ENCODE measurements at regions not wholly inside any gene's neighbourhood (a gene's known extent, or its start where the extent isn't known, plus 50 kb on each side); places are given as distances from the start of the nearest gene placed in this dataset.
"Not testable (repeated sequence)": the region's sequence is repeated elsewhere in the genome, so short reads cannot be mapped to it uniquely, and the experiment has no call there.

DNA sequence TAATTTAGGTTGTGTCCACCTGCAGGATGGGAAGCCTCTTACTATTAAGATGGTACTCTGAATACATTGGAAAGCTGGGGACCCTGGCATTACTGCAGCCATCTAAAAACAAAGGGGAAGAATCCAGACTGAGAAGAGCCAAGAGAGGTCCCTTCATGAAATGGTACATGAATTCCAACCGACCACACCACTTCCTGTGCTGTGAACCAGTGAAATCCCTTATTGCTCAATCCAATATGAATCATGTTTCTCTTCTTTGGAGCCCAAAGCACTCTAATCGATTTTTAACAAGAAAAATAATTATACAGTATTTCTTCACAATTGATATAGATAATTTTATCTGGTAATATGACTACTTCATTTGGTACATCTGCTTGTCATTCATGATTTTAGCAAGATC lies 479.7 kb upstream of the RAB6C start:
- no peaks in the 10 kb centered on the region for H3K36me3 Mint-ChIP-seq (ENCODE audit: low read depth)
- H3K4me3 Mint-ChIP-seq: no peak overlapping the region
- ChIA-PET CTCF (no interaction called here), POLR2A (no interaction called here)
- H3K4me1 Mint-ChIP-seq: no peaks in the 10 kb centered on the region
- H3K9me3 Mint-ChIP-seq: peaks cover 2% of the 10 kb centered on the region
- H3K27ac Mint-ChIP-seq: no peak overlapping the region
- no peak for DNase-seq
- no peaks in the 10 kb centered on the region for H3K27me3 Mint-ChIP-seq

- Mint-ChIP-seq H3K36me3 (ENCODE audit: low read depth) (no peaks in the 10 kb centered on the region), H3K27ac (no peak overlapping the region), H3K4me3 (no peak overlapping the region), H3K27me3 (no peaks in the 10 kb centered on the region), H3K9me3 (peaks cover 2% of the 10 kb centered on the region), H3K4me1 (no peaks in the 10 kb centered on the region)
- DNase-seq: no peak
- CTCF ChIA-PET: no interaction called here
- POLR2A ChIA-PET: no interaction called here
These were observed 476.7 kb upstream of the RAB6C start for GRCh38 chr2:129502781-129503180.

DNA sequence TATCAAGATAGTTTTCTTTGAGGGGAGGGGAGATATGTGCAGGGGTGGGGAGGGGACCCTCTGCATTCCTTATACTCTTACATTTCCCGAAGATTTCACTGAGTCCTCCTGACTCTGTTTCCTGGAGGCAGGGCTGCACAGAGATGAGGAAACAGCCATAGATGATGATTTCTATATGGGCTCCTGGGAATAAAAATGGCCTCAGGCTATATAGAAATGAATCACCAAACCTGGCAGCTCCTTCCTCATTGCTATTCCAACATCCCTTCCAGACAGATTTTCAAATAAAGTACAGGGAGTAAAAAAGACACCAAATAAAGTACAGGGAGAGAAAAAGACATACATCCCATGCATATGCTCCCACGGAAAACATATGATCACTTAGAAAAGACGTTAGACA lies 474.8 kb upstream of the RAB6C start:
- no peak overlapping the region for H3K27ac Mint-ChIP-seq
- ChIA-PET POLR2A (no interaction called here), CTCF (no interaction called here)
- no peaks in the 10 kb centered on the region for H3K27me3 Mint-ChIP-seq
- H3K4me1 Mint-ChIP-seq: no peaks in the 10 kb centered on the region
- no peak for DNase-seq
- no peak overlapping the region for H3K4me3 Mint-ChIP-seq
- H3K9me3 Mint-ChIP-seq: peaks cover 2% of the 10 kb centered on the region
- H3K36me3 Mint-ChIP-seq (ENCODE audit: low read depth): no peaks in the 10 kb centered on the region

- peaks cover 3% of the 10 kb centered on the region for H3K9me3 Mint-ChIP-seq
- H3K36me3 Mint-ChIP-seq (ENCODE audit: low read depth): no peaks in the 10 kb centered on the region
- H3K4me1 Mint-ChIP-seq: no peaks in the 10 kb centered on the region
- DNase-seq: no peak
- no peak overlapping the region for H3K27ac Mint-ChIP-seq
- ChIA-PET CTCF (no interaction called here), POLR2A (no interaction called here)
- H3K4me3 Mint-ChIP-seq: no peak overlapping the region
- H3K27me3 Mint-ChIP-seq: no peaks in the 10 kb centered on the region
These were observed 460.5 kb upstream of the RAB6C start for GRCh38 chr2:129518937-129519336.

DNA sequence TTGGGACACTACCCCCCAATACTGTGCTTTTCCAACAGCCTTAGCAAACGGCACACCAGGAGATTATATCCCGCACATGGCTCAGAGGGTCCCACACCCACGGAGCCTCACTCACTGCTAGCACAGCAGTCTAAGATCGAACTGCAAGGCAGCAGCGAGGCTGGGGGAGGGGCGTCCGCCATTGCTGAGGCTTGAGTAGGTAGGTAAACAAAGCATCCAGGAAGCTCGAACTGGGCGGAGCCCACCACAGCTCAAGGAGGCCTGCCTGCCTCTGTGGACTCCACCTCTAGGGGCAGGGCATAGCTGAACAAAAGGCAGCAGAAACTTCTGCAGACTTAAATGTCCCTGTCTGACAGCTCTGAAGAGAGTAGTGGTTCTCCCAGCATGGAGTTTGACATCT lies 447.3 kb upstream of the RAB6C start:
- H3K27ac Mint-ChIP-seq; H3K36me3 Mint-ChIP-seq (ENCODE audit: low read depth); H3K4me3 Mint-ChIP-seq; DNase-seq; POLR2A ChIA-PET; H3K27me3 Mint-ChIP-seq; CTCF ChIA-PET; H3K9me3 Mint-ChIP-seq; H3K4me1 Mint-ChIP-seq: not testable (repeated sequence)

- no peak overlapping the region for H3K27ac Mint-ChIP-seq
- CTCF ChIA-PET: no interaction called here
- H3K27me3 Mint-ChIP-seq: no peaks in the 10 kb centered on the region
These were observed 430.6 kb upstream of the RAB6C start for GRCh38 chr2:129548880-129549279.

DNA sequence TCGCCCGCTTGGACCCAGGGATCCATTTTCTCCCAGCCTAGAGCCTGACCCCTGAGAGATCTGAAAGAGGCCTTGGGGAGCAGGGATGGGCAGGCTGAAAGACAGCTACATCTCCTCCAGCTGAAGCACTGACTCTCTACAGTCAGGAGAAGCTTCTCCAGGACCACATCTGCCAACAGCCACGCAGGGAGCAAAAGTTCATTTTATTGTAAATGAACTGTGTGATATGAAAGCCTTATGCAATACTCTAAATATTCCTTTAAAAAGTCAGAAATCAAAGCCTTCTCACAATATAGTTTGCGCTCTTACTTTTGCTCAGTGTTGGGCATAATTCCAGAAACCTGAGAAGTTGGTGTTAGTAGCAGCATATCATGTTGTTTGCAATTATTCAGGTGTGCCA lies 428.9 kb upstream of the RAB6C start:
- ChIA-PET POLR2A (no interaction called here), CTCF (no interaction called here)
- Mint-ChIP-seq H3K36me3 (ENCODE audit: low read depth) (no peaks in the 10 kb centered on the region), H3K27ac (no peak overlapping the region), H3K27me3 (no peaks in the 10 kb centered on the region), H3K9me3 (peaks cover 2% of the 10 kb centered on the region), H3K4me1 (no peaks in the 10 kb centered on the region), H3K4me3 (no peak overlapping the region)
- DNase-seq: no peak

More at GRCh38 chr2:129548880-129549279, 430.6 kb upstream of the RAB6C start:
- DNase-seq: no peak
- H3K4me1 Mint-ChIP-seq: no peaks in the 10 kb centered on the region
- POLR2A ChIA-PET: no interaction called here
- H3K36me3 Mint-ChIP-seq (ENCODE audit: low read depth): no peaks in the 10 kb centered on the region
- H3K4me3 Mint-ChIP-seq: no peak overlapping the region
- H3K9me3 Mint-ChIP-seq: peaks cover 2% of the 10 kb centered on the region

DNA sequence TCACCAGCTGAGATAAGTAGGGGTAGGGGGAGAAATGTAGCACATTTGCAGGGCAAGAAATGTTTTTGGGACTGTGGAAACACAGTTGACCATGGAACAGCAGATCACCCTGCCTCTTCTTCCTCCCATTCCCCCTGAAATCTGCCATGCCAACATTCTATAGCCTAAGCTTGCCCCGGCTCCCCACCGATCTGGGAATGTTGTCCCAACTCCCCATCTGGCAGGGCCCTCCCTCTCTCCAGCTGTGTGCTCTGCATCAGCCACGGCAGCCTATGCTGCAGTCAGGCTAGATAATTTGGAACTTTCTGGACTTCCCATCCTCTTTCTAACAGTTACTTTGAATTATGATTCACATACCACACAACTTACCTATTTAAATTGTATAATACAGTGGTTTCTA lies 425.1 kb upstream of the RAB6C start:
- ChIA-PET POLR2A (no interaction called here), CTCF (no interaction called here)
- H3K4me1 Mint-ChIP-seq: no peaks in the 10 kb centered on the region
- H3K9me3 Mint-ChIP-seq: no peaks in the 10 kb centered on the region
- H3K36me3 Mint-ChIP-seq (ENCODE audit: low read depth): no peaks in the 10 kb centered on the region
- H3K4me3 Mint-ChIP-seq: no peak overlapping the region
- no peaks in the 10 kb centered on the region for H3K27me3 Mint-ChIP-seq
- no peak for DNase-seq
- no peak overlapping the region for H3K27ac Mint-ChIP-seq

DNA sequence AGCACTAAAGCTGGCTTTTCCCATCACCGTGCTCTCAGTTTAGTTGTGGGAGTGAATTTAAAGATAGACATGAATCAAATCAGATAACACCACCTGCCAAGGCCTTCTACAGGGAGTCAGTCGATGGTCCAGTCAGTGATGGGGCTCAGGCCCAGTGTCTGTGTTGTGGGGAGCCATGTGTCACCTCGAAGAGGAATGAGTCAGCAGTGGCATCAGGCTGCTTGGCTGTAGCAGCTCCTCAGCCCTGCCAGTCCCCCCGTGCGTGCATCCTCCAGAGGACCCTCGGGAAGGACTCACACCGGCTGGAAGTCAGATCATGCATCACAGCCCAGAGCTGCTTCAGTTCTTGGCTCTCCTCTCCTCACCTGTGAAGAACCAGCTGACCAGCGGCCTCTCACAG lies 420.4 kb upstream of the RAB6C start:
- no peak overlapping the region for H3K27ac Mint-ChIP-seq
- H3K9me3 Mint-ChIP-seq: no peaks in the 10 kb centered on the region
- ChIA-PET CTCF (no interaction called here), POLR2A (no interaction called here)
- no peaks in the 10 kb centered on the region for H3K4me1 Mint-ChIP-seq
- no peaks in the 10 kb centered on the region for H3K36me3 Mint-ChIP-seq (ENCODE audit: low read depth)
- DNase-seq: no peak
- H3K27me3 Mint-ChIP-seq: no peaks in the 10 kb centered on the region
- no peak overlapping the region for H3K4me3 Mint-ChIP-seq

GRCh38 chr2:129565551-129566109 lies 413.8 kb upstream of the RAB6C start:
- H3K4me1 Mint-ChIP-seq: no peaks in the 10 kb centered on the region
- DNase-seq: no peak
- H3K36me3 Mint-ChIP-seq (ENCODE audit: low read depth): no peaks in the 10 kb centered on the region
- H3K4me3 Mint-ChIP-seq: no peak overlapping the region
- H3K27ac Mint-ChIP-seq: no peak overlapping the region
- CTCF ChIA-PET: no interaction called here
- H3K27me3 Mint-ChIP-seq: no peaks in the 10 kb centered on the region
- POLR2A ChIA-PET: no interaction called here
- H3K9me3 Mint-ChIP-seq: peaks cover 9% of the 10 kb centered on the region

- H3K4me3 Mint-ChIP-seq; H3K27me3 Mint-ChIP-seq; CTCF ChIA-PET; POLR2A ChIA-PET; H3K27ac Mint-ChIP-seq; H3K36me3 Mint-ChIP-seq (ENCODE audit: low read depth); DNase-seq; H3K4me1 Mint-ChIP-seq: not testable (repeated sequence)
- peaks cover 18% of the 10 kb centered on the region for H3K9me3 Mint-ChIP-seq
These were observed 408.7 kb upstream of the RAB6C start for GRCh38 chr2:129570812-129571211.

DNA sequence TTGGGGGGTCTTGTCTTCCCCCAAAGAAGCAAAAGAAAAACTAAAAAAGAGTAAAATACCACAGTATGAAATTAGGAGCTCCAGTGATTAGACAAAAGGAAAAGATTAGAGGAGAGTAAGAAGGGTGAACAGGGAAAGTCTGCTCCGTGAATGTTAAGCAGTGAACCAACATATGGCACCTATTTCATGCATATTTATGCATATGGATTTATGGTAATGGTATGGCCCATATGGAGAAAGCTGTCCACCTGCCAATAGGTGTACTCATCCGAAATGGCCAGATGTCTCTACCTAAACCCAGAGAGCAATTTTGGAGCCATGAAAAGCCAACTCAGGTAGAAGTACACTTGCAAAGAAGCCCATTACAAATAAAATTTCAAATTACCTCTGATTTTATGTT lies 404.0 kb upstream of the RAB6C start:
- no peaks in the 10 kb centered on the region for H3K27me3 Mint-ChIP-seq
- no peak for DNase-seq
- peaks cover 9% of the 10 kb centered on the region for H3K9me3 Mint-ChIP-seq
- no peaks in the 10 kb centered on the region for H3K36me3 Mint-ChIP-seq (ENCODE audit: low read depth)
- ChIA-PET POLR2A (no interaction called here), CTCF (no interaction called here)
- no peak overlapping the region for H3K27ac Mint-ChIP-seq
- H3K4me1 Mint-ChIP-seq: no peaks in the 10 kb centered on the region
- H3K4me3 Mint-ChIP-seq: no peak overlapping the region

GRCh38 chr2:129575880-129576279 lies 403.6 kb upstream of the RAB6C start:
- DNase-seq: no peak
- Mint-ChIP-seq H3K27me3 (no peaks in the 10 kb centered on the region), H3K36me3 (ENCODE audit: low read depth) (no peaks in the 10 kb centered on the region), H3K4me3 (no peak overlapping the region), H3K4me1 (no peaks in the 10 kb centered on the region), H3K27ac (no peak overlapping the region), H3K9me3 (peaks cover 7% of the 10 kb centered on the region)
- CTCF ChIA-PET: no interaction called here
- POLR2A ChIA-PET: no interaction called here

DNA sequence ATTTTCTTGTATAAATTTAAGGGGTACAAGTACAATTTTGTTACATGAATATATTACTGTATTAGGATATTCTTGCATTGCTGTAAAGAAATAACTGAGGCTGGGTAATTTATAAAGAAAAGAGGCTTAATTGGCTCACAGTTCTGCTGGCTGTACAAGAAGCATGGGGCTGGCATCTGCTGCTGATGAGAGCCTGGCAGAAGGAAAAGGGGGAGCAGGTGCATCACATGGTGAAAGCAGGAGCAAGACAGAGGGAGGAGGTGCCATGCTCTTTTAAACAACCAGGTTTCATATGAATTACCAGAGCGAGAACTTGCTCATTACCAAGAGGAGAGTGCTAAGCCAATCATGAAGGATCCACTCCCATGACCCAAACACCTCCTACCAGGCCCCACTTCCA lies 399.5 kb upstream of the RAB6C start:
- Mint-ChIP-seq H3K4me1 (no peaks in the 10 kb centered on the region), H3K36me3 (ENCODE audit: low read depth) (no peaks in the 10 kb centered on the region), H3K9me3 (no peaks in the 10 kb centered on the region), H3K27ac (no peak overlapping the region), H3K27me3 (no peaks in the 10 kb centered on the region), H3K4me3 (no peak overlapping the region)
- ChIA-PET CTCF (no interaction called here), POLR2A (no interaction called here)
- DNase-seq: no peak

DNA sequence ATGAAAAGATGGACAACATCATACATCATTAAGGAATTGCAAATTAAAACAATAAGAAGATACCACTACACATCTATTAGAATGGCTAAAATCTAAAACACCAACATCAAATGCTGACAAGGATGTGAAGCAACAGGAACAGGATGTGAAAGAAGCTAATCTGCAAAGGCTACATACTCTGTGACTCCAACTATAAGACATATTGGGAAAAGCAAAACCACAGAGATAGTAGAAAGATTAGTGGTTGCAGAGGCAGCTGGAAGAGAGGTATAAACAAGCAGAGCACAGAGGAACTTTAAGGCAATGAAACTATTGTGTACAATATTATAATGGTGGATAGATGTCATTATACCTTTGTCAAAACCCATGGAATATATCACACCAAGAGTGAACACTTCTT lies 393.7 kb upstream of the RAB6C start:
- Mint-ChIP-seq H3K36me3 (ENCODE audit: low read depth) (no peaks in the 10 kb centered on the region), H3K27ac (no peak overlapping the region), H3K4me1 (no peaks in the 10 kb centered on the region), H3K27me3 (no peaks in the 10 kb centered on the region), H3K9me3 (no peaks in the 10 kb centered on the region), H3K4me3 (no peak overlapping the region)
- CTCF ChIA-PET: no interaction called here
- POLR2A ChIA-PET: no interaction called here
- DNase-seq: no peak

All from activated CD4-positive, alpha-beta memory T cell treated with anti-CD3 and anti-CD28 coated beads, Interleukin-2, amount 10 ng/mL, durations not matched to agents 7 days and 5 days (primary cell).